Activated CD4-positive, alpha-beta memory T cell treated with anti-CD3 and anti-CD28 coated beads for 36 hours (primary cell): ENCODE measurements at regions not wholly inside any gene's neighbourhood (a gene's known extent, or its start where the extent isn't known, plus 50 kb on each side); places are given as distances from the start of the nearest gene placed in this dataset.

Experiments used
- CTCF ChIA-PET: fragments of 350-600 bp; sonication (Branson Sonifier 250); formaldehyde crosslinking; loops from one replicate; lab custom pipeline; 2021; ENCODE audit warnings: antibody characterized with exemption, inconsistent platforms; lab: Charles Lee
- POLR2A ChIA-PET: fragments of 350-600 bp; sonication (Branson Sonifier 250); formaldehyde crosslinking; loops from one replicate; lab custom pipeline; 2021; ENCODE audit warnings: antibody characterized with exemption; lab: Charles Lee
- DNase-seq: peaks from one replicate; pipeline ENCODE4 v3.0.0-alpha.2; 2020
- H3K27ac Mint-ChIP-seq: one replicate; pipeline ENCODE4 v1.8.0; 2021; ENCODE audit warnings: mixed read lengths
- H3K27me3 Mint-ChIP-seq: one replicate; pipeline ENCODE4 v1.8.0; 2021; ENCODE audit warnings: mixed read lengths
- H3K36me3 Mint-ChIP-seq: one replicate; pipeline ENCODE4 v1.8.0; 2021; ENCODE audit warnings: mixed read lengths
- H3K4me1 Mint-ChIP-seq: one replicate; pipeline ENCODE4 v1.8.0; 2021; ENCODE audit warnings: low read depth, mixed read lengths
- H3K4me3 Mint-ChIP-seq: one replicate; pipeline ENCODE4 v1.8.0; 2021; ENCODE audit warnings: mild to moderate bottlenecking, mixed read lengths
- H3K9me3 Mint-ChIP-seq: one replicate; pipeline ENCODE4 v1.8.0; 2021; ENCODE audit warnings: mixed read lengths
- intact Hi-C: fragments of 100-400 bp; cut with micrococcal nuclease; formaldehyde crosslinking; loops from one replicate; pipeline ENCODE4 v1.15.1; 2023

GRCh38 chr2:15734674-15735483 lies 143.2 kb downstream of the DDX1 start:
- no peak overlapping the region for H3K4me3 Mint-ChIP-seq
- POLR2A ChIA-PET = no interaction called here
- peaks cover 5% of the 10 kb centered on the region for H3K9me3 Mint-ChIP-seq
- intact Hi-C loops = no loop called here
- no peak overlapping the region for H3K27ac Mint-ChIP-seq
- no peaks in the 10 kb centered on the region for H3K4me1 Mint-ChIP-seq
- H3K27me3 Mint-ChIP-seq = peaks cover 1% of the 10 kb centered on the region
- H3K36me3 Mint-ChIP-seq = no peaks in the 10 kb centered on the region
- CTCF ChIA-PET = no interaction called here
- no peak for DNase-seq

DNA sequence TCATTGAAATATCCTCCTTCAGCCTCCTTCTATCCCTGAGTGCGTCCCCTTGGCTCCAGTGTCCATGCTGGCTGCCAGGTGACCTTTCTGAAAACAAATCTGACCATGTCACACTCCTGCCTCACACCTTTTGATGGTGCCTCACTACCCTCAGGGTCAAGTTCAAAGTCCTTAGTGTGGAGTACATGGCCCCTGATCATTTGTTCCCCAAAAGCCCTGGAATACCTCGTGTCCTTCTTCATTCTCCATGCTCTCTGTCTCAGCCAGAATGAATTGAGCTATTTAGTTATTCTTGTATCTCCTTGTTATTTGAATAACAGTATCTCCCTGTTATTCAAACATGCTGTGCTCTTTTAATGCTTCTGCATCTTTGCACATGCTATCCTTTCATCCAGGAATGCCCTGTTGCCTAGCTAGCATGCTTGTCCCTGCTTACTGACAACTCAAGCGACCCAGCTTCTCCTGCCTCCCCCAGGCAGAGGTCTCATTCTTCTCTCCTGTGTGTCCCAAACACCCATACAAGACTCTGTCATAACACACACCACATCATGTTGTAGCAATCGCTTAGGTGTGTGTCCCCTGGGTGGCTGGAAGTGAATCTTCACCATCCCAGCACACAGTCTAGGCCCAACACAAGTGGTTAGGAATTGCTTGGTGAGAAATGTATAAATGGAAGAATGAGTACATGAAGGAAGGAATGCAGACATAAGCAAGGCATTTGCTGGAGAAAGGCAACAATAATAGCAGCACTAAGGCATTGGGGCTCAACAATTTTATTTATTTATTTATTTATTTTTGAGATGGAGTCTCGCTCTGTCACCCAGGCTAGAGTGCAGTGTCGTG lies 144.0 kb downstream of the DDX1 start:
- H3K36me3 Mint-ChIP-seq = no peaks in the 10 kb centered on the region
- H3K9me3 Mint-ChIP-seq = peaks cover 8% of the 10 kb centered on the region
- no peak overlapping the region for H3K4me3 Mint-ChIP-seq
- H3K4me1 Mint-ChIP-seq = no peaks in the 10 kb centered on the region
- intact Hi-C loops = no loop called here
- no peak overlapping the region for H3K27ac Mint-ChIP-seq
- peaks cover under 1% of the 10 kb centered on the region for H3K27me3 Mint-ChIP-seq
- CTCF ChIA-PET = no interaction called here
- DNase-seq = no peak
- POLR2A ChIA-PET = no interaction called here

DNA sequence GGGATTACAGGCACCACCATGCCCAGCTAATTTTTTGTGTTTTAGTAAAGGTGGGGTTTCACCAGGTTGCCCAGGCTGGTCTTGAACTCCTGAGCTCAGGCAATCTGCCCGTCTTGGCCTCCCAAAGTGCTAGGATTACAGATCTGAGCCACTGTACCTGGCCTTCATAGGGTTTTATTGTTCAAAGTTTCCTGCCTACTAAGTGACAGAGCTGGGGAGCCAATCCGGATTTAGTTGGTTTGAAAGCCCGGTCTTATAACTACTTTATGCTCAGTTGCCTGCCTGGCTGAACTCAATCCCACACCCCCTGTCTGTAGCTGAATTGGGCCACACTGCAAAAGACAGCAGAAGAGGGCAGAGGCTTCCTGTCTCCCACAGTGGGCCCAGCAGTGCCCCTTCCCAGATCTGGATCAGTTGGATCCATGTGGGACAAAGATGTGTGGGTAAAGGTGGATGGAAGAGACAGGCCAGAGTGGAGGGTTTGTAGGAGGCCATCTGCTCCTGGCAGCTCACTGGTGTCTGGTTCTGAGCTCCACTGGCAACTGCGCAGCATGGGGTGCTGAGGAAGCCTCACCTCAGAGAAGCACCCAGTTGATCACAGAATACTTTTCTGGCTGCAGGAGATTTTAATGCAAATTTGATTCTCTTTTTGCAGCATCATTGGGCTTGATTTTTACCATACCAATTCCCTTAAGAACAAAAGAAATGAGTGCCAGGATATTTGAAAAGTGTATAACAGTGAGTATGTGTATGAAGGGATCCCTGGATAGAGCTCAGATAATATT lies 144.9 kb downstream of the DDX1 start:
- Mint-ChIP-seq H3K27ac (no peak overlapping the region), H3K36me3 (no peaks in the 10 kb centered on the region), H3K9me3 (peaks cover 10% of the 10 kb centered on the region), H3K4me1 (no peaks in the 10 kb centered on the region), H3K4me3 (no peak overlapping the region), H3K27me3 (no peaks in the 10 kb centered on the region)
- POLR2A ChIA-PET = no interaction called here
- DNase-seq = no peak
- CTCF ChIA-PET = no interaction called here
- intact Hi-C loops = no loop called here

DNA sequence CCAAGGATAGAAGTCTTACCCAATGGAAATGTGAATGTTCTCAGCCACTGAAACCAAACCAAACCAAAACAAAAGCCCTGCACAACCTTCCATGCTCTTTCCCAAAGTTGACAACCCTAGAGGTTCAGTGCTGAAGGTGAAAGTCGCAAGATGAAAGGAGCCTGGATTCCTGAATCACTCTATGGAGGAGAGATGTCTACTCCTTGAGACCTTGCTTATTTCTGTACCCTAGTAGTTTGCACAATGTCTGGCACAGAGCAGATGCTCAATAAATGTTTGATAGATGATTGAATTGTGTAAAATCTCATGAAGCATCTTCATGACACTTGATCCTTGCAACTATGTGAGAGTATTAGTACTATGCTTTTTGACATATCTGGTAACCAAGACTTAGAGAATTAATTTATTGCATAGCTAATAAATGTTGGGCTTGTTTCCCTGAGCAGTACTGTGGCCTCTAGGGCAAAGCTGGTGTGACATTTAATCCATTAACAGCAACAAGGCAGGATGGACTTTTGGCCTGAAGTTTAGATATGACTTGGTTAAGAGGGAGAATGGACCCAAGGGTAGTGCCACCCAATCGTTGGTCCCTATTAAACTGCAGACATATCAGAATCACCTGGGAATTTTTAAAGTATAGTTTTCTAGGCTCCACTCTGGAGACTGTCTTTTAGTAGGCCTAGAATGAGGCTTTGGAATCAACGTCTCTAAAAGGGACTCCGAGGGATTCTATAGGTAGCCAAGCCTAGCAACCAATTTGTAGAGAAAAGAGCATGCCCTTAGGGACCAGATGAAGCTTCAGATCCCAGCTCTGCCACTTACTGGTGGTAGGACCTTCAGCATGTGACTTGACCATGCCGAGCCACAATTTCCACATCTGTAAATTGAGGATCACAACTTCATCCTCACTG lies 145.9 kb downstream of the DDX1 start:
- no peak overlapping the region for H3K4me3 Mint-ChIP-seq
- peaks cover 10% of the 10 kb centered on the region for H3K9me3 Mint-ChIP-seq
- peaks cover 5% of the 10 kb centered on the region for H3K27me3 Mint-ChIP-seq
- intact Hi-C loops = no loop called here
- H3K27ac Mint-ChIP-seq = no peak overlapping the region
- ChIA-PET CTCF (no interaction called here), POLR2A (no interaction called here)
- DNase-seq = no peak
- no peaks in the 10 kb centered on the region for H3K36me3 Mint-ChIP-seq
- H3K4me1 Mint-ChIP-seq = no peaks in the 10 kb centered on the region

GRCh38 chr2:15738225-15738546 lies 146.5 kb downstream of the DDX1 start:
- DNase-seq = no peak
- Mint-ChIP-seq H3K4me3 (no peak overlapping the region), H3K9me3 (peaks cover 10% of the 10 kb centered on the region), H3K27me3 (peaks cover 8% of the 10 kb centered on the region), H3K27ac (no peak overlapping the region), H3K4me1 (no peaks in the 10 kb centered on the region), H3K36me3 (no peaks in the 10 kb centered on the region)
- POLR2A ChIA-PET = no interaction called here
- CTCF ChIA-PET = no interaction called here
- intact Hi-C loops = no loop called here

- Mint-ChIP-seq H3K4me1 (no peaks in the 10 kb centered on the region), H3K36me3 (no peaks in the 10 kb centered on the region), H3K27me3 (peaks cover 10% of the 10 kb centered on the region), H3K9me3 (peaks cover 10% of the 10 kb centered on the region), H3K4me3 (no peak overlapping the region), H3K27ac (no peak overlapping the region)
- ChIA-PET CTCF (no interaction called here), POLR2A (no interaction called here)
- intact Hi-C loops = no loop called here
- DNase-seq = no peak
Observed at GRCh38 chr2:15738943-15739342, 147.3 kb downstream of the DDX1 start.

DNA sequence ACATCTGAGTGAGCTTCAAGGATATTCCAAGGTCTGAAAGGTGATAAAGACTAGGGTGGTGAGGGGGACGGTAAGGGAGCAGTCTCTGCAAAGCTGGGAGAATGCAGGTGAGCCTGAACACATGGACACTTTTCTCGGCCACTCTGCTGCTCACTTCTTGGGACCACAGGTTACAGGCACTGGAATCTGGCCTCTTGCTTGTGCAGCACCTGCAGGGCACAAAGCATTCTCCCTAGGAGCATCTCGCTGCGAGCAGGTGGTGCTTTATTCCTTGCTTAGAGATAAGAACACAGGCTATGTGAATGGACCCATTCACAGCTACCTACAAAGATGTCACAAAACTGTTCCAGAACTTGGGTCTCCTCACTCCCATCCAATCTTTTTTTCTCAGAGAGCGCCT lies 153.2 kb downstream of the DDX1 start:
- H3K36me3 Mint-ChIP-seq = no peaks in the 10 kb centered on the region
- peaks cover 13% of the 10 kb centered on the region for H3K27me3 Mint-ChIP-seq
- no peak overlapping the region for H3K4me3 Mint-ChIP-seq
- CTCF ChIA-PET = no interaction called here
- no peak overlapping the region for H3K27ac Mint-ChIP-seq
- DNase-seq = no peak
- no peaks in the 10 kb centered on the region for H3K4me1 Mint-ChIP-seq
- intact Hi-C loops = no loop called here
- POLR2A ChIA-PET = no interaction called here
- peaks cover 5% of the 10 kb centered on the region for H3K9me3 Mint-ChIP-seq

DNA sequence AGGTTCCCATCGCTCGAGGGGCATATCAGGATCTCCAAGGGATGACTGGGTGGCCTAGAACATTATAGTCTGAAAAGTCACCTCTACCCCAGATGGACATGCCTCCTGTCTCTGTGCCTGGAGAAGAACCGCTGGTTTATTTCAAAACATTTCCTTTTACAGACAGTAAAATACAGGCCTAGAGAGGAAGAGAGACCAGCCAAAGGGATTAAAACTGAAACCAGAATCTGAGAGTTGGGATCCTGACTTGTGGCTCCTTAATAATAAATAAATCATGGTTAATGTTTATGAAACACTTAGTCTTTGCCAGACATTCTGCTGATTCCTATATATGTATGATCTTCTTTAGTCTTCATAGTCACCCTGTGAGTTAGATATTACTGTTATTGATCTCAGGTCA lies 153.7 kb downstream of the DDX1 start:
- Mint-ChIP-seq H3K9me3 (peaks cover 5% of the 10 kb centered on the region), H3K36me3 (no peaks in the 10 kb centered on the region), H3K27ac (no peak overlapping the region), H3K4me1 (no peaks in the 10 kb centered on the region), H3K27me3 (peaks cover 13% of the 10 kb centered on the region), H3K4me3 (no peak overlapping the region)
- no peak for DNase-seq
- POLR2A ChIA-PET = no interaction called here
- CTCF ChIA-PET = no interaction called here
- intact Hi-C loops = no loop called here

- Mint-ChIP-seq H3K36me3 (no peaks in the 10 kb centered on the region), H3K27me3 (peaks cover 13% of the 10 kb centered on the region), H3K4me3 (no peak overlapping the region), H3K27ac (no peak overlapping the region), H3K9me3 (no peaks in the 10 kb centered on the region), H3K4me1 (no peaks in the 10 kb centered on the region)
- no peak for DNase-seq
- CTCF ChIA-PET = no interaction called here
- POLR2A ChIA-PET = no interaction called here
- intact Hi-C loops = no loop called here
Observed at GRCh38 chr2:15745907-15746702, 154.4 kb downstream of the DDX1 start.

DNA sequence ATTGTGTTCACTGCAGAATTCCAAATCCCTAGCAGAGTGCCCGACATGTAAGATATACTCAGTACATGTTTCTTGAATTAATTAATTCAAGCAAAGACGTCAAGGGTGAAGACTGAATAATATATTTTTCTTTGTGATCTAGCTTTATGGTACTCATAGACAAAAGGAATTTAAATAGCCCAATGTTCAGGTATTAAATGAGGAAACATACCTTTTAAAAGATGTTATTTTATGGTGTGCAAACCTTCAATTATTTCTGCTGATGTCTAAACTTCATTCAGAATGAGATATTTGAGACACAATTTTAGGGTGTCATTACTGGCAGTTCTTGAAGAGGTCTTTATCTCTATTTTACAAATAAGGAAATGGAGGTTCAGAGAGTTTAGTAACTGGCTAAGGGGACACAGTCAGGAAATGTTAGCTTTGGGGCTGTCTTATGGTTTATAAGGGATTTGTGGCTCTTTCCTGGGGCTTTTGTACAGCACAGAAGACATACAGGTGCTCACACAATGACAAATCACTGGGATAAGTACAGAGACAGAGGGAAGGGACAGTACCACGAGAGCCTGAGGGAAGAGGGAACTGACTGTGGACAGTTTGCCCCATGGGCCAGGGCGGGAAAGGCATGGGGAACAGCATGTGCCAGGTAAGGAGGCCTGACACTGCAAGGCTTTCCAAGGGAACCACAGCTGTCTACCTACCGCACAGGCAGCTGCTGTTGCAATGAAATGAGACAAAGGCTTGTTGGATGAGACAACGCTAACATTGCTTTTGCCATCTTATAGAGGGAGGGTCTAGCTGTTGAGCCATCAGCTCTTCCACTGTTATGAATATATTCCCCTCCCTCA lies 155.3 kb downstream of the DDX1 start:
- H3K4me1 Mint-ChIP-seq = no peaks in the 10 kb centered on the region
- no peaks in the 10 kb centered on the region for H3K36me3 Mint-ChIP-seq
- DNase-seq = no peak
- peaks cover 13% of the 10 kb centered on the region for H3K27me3 Mint-ChIP-seq
- no peaks in the 10 kb centered on the region for H3K9me3 Mint-ChIP-seq
- CTCF ChIA-PET = no interaction called here
- intact Hi-C loops = no loop called here
- POLR2A ChIA-PET = no interaction called here
- H3K27ac Mint-ChIP-seq = no peak overlapping the region
- H3K4me3 Mint-ChIP-seq = no peak overlapping the region
